Glutamatergic neuron (in vitro differentiated cells): ENCODE measurements at regions not wholly inside any gene's neighbourhood (a gene's known extent, or its start where the extent isn't known, plus 50 kb on each side); places are given as distances from the start of the nearest gene placed in this dataset.

Experiments
- DNase-seq: peaks from one replicate; pipeline ENCODE4 v3.0.0; 2022
- H3K27ac Mint-ChIP-seq: one replicate; pipeline ENCODE4 v1.8.0; 2020; ENCODE audit warnings: mild to moderate bottlenecking, mixed read lengths, inconsistent platforms; ENCODE audit not compliant: unreplicated experiment
- H3K27me3 Mint-ChIP-seq: one replicate; pipeline ENCODE4 v1.8.0; 2020; ENCODE audit warnings: mild to moderate bottlenecking, moderate library complexity, mixed read lengths, inconsistent platforms; ENCODE audit not compliant: unreplicated experiment
- H3K36me3 Mint-ChIP-seq: one replicate; pipeline ENCODE4 v1.8.0; 2020; ENCODE audit warnings: mild to moderate bottlenecking, mixed read lengths, inconsistent platforms; ENCODE audit not compliant: unreplicated experiment
- H3K4me1 Mint-ChIP-seq: one replicate; pipeline ENCODE4 v1.8.0; 2020; ENCODE audit warnings: mild to moderate bottlenecking, low read depth, mixed read lengths, inconsistent platforms; ENCODE audit not compliant: unreplicated experiment
- H3K4me3 Mint-ChIP-seq: one replicate; pipeline ENCODE4 v1.8.0; 2020; ENCODE audit warnings: mild to moderate bottlenecking, mixed read lengths, inconsistent platforms; ENCODE audit not compliant: unreplicated experiment
- H3K9me3 Mint-ChIP-seq: one replicate; pipeline ENCODE4 v1.8.0; 2020; ENCODE audit warnings: mild to moderate bottlenecking, moderate library complexity, mixed read lengths, inconsistent platforms; ENCODE audit not compliant: unreplicated experiment
- CTCF ChIP-seq: fragments of 200-600 bp; sonication (generic); IDR thresholded peaks from one replicate; pipeline ENCODE4 v1.5.0; 2021; ENCODE audit not compliant: partially characterized antibody, unreplicated experiment

- H3K36me3 Mint-ChIP-seq: no peaks in the 10 kb centered on the region
- DNase-seq: no peak
- no peak for TF ChIP-seq CTCF
- peaks cover 6% of the 10 kb centered on the region for H3K4me1 Mint-ChIP-seq
- H3K9me3 Mint-ChIP-seq: no peaks in the 10 kb centered on the region
- no peak overlapping the region for H3K27ac Mint-ChIP-seq
- H3K27me3 Mint-ChIP-seq: peaks cover 4% of the 10 kb centered on the region
- no peak overlapping the region for H3K4me3 Mint-ChIP-seq
These were observed 151.9 kb upstream of the FGGY start for GRCh38 chr1:59144959-59145358.

GRCh38 chr1:59146056-59146455 is 150.8 kb upstream of the FGGY start:
- Mint-ChIP-seq H3K36me3 (no peaks in the 10 kb centered on the region), H3K27ac (no peak overlapping the region), H3K4me3 (peak overlapping the region; percentile 93), H3K9me3 (peaks cover 2% of the 10 kb centered on the region), H3K4me1 (peaks cover 11% of the 10 kb centered on the region), H3K27me3 (no peaks in the 10 kb centered on the region)
- DNase-seq: no peak
- TF ChIP-seq CTCF: no peak

- Mint-ChIP-seq H3K9me3 (peaks cover 4% of the 10 kb centered on the region), H3K4me1 (peaks cover 19% of the 10 kb centered on the region), H3K27me3 (no peaks in the 10 kb centered on the region), H3K36me3 (no peaks in the 10 kb centered on the region), H3K4me3 (peak overlapping the region; percentile 93), H3K27ac (peak overlapping the region; percentile 56)
- no peak for TF ChIP-seq CTCF
- DNase-seq: peak; percentile 36
These were observed 150.1 kb upstream of the FGGY start for GRCh38 chr1:59146651-59147358.

- Mint-ChIP-seq H3K4me1 (peaks cover 23% of the 10 kb centered on the region), H3K36me3 (no peaks in the 10 kb centered on the region), H3K27ac (peak overlapping the region; percentile 56), H3K9me3 (peaks cover 4% of the 10 kb centered on the region), H3K27me3 (no peaks in the 10 kb centered on the region), H3K4me3 (no peak overlapping the region)
- DNase-seq: no peak
- TF ChIP-seq CTCF: no peak
These were observed 147.5 kb upstream of the FGGY start for GRCh38 chr1:59149435-59149834.

- Mint-ChIP-seq H3K4me3 (peak overlapping the region; percentile 57), H3K27ac (peak overlapping the region; percentile 88)
These were observed 146.1 kb upstream of the FGGY start for GRCh38 chr1:59150577-59151386.

More at GRCh38 chr1:59150577-59151386, 146.1 kb upstream of the FGGY start:
- peak; percentile 40 for DNase-seq
- H3K9me3 Mint-ChIP-seq: peaks cover 4% of the 10 kb centered on the region
- H3K4me1 Mint-ChIP-seq: peaks cover 23% of the 10 kb centered on the region
- no peaks in the 10 kb centered on the region for H3K36me3 Mint-ChIP-seq
- no peak for TF ChIP-seq CTCF
- H3K27me3 Mint-ChIP-seq: no peaks in the 10 kb centered on the region
